Activated CD8-positive, alpha-beta memory T cell treated with anti-CD3 and anti-CD28 coated beads, Interleukin-2, amount 10 ng/mL, durations not matched to agents 7 days and 5 days (primary cell): ENCODE measurements at regions not wholly inside any gene's neighbourhood (a gene's known extent, or its start where the extent isn't known, plus 50 kb on each side); places are given as distances from the start of the nearest gene placed in this dataset.

Source experiments
- ATAC-seq: fragments of 150-1000 bp; cut with Tn5 transposase; one replicate; pipeline ENCODE4 v1.10.0; 2021; ENCODE audit warnings: moderate library complexity
- CTCF ChIA-PET: fragments of 350-600 bp; sonication (Branson Sonifier 250); formaldehyde crosslinking; loops from one replicate; lab custom pipeline; 2021; ENCODE audit warnings: antibody characterized with exemption; lab: Charles Lee
- DNase-seq: peaks from one replicate; pipeline ENCODE4 v3.0.0-alpha.2; 2020
- H3K27ac Mint-ChIP-seq: one replicate; pipeline ENCODE4 v1.8.0; 2021; ENCODE audit warnings: mild to moderate bottlenecking, mixed read lengths
- H3K27me3 Mint-ChIP-seq: one replicate; pipeline ENCODE4 v1.8.0; 2021; ENCODE audit warnings: mixed read lengths
- H3K36me3 Mint-ChIP-seq: one replicate; pipeline ENCODE4 v1.8.0; 2021; ENCODE audit warnings: mild to moderate bottlenecking, mixed read lengths
- H3K4me1 Mint-ChIP-seq: one replicate; pipeline ENCODE4 v1.8.0; 2021; ENCODE audit warnings: mixed read lengths
- H3K4me3 Mint-ChIP-seq: one replicate; pipeline ENCODE4 v1.8.0; 2021; ENCODE audit warnings: mild to moderate bottlenecking, moderate library complexity, mixed read lengths
- H3K9me3 Mint-ChIP-seq: one replicate; pipeline ENCODE4 v1.8.0; 2022; ENCODE audit warnings: low read depth, mixed read lengths

DNA sequence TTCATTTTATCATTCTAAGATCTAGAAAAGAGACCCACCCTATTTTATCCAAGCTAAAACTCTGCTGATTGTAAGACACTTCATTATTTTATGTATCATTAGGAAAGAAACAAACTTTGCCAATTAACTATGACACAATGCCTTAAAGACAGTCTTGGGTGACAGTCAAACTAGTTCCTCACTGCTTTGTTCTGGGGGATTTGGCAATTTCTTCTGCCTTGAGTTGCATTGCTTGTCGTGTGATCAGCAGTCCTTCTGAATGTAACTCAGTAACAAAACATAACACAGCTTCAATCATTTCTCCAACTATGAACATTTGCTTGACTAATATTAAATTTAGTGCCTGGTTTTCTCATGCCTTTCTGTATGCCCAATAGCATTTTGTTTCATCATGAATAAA is 577.9 kb upstream of the DIPK2B start:
- Mint-ChIP-seq H3K27me3 (no peaks in the 10 kb centered on the region), H3K9me3 (no peaks in the 10 kb centered on the region), H3K4me1 (peaks cover 69% of the 10 kb centered on the region), H3K27ac (no peak overlapping the region), H3K4me3 (no peak overlapping the region), H3K36me3 (peaks cover 18% of the 10 kb centered on the region)
- CTCF ChIA-PET: no interaction called here
- ATAC-seq (no peak), DNase-seq (no peak)

DNA sequence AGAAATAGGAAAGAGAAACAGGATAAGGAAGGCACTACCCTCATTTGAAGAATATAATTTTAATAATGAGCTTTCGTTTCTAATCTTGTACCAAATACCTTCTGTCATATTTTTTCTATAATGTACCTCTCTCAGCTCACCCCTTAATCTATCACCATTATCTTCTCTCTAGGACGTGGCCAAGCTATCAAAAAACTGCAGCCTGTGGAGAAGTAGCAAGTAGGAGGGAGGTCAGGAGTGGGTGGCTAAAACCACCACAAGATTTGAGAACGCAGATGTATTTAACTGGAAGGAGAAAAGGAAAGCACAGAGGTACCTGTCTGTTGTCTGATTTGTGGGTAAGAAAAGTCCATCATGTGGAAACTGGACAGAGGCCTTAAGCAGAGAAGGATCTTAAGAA is 576.7 kb upstream of the DIPK2B start:
- Mint-ChIP-seq H3K9me3 (no peaks in the 10 kb centered on the region), H3K36me3 (peaks cover 19% of the 10 kb centered on the region), H3K27ac (peak overlapping the region; percentile 12), H3K27me3 (no peaks in the 10 kb centered on the region), H3K4me3 (no peak overlapping the region), H3K4me1 (peaks cover 72% of the 10 kb centered on the region)
- CTCF ChIA-PET: no interaction called here
- ATAC-seq (no peak), DNase-seq (no peak)

DNA sequence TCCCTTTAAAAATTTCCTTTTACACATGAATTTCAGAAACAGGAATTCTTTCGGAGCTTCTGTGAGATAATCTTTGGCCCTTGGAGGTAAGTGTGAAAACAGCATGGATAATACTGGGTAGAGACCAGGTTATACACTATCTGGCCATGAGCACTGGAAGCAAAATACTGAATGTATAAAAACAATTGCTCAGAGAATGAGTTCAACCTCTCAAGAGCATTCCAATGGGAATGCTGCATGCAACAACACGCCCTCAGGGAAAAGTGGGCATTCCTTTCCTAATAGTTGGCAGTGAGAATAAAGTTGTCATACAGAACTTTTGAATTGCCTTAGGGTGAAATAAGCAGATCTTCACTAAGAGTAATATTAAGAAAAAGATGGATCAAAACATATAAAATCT is 574.8 kb upstream of the DIPK2B start:
- DNase-seq: no peak
- Mint-ChIP-seq H3K36me3 (peaks cover 19% of the 10 kb centered on the region), H3K9me3 (no peaks in the 10 kb centered on the region), H3K27me3 (no peaks in the 10 kb centered on the region), H3K4me3 (no peak overlapping the region), H3K27ac (no peak overlapping the region), H3K4me1 (peaks cover 79% of the 10 kb centered on the region)
- CTCF ChIA-PET: interaction anchor here (1.4 kb wide), 1 partner anchor 8 kb away, joined by 4 read pairs; no protein-coding TSS in a partner anchor
- no peak for ATAC-seq

DNA sequence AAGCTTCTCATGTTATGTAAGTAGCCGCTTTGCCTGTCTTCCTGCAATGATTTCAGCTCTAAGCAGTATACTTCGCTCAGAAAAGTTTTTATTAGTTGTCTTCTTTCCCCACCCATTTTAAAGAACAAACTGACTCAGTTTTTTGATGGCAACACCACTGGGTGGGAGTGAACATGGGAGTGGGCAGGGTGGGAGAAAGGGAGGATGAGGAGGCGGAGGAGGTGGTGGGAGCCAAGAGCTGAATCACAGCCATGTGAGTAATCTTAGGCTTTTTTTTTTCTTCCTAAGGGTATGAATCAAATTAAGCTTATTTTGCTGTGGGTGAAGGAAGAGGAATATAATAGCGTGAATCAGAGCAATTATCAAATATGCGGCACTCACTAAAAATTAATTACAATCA is 574.3 kb upstream of the DIPK2B start:
- ATAC-seq (no peak), DNase-seq (no peak)
- Mint-ChIP-seq H3K9me3 (no peaks in the 10 kb centered on the region), H3K27ac (no peak overlapping the region), H3K27me3 (no peaks in the 10 kb centered on the region), H3K4me3 (no peak overlapping the region), H3K4me1 (peaks cover 77% of the 10 kb centered on the region), H3K36me3 (peaks cover 15% of the 10 kb centered on the region)
- CTCF ChIA-PET: interaction anchor here (1.4 kb wide), 1 partner anchor 9 kb away, joined by 4 read pairs; no protein-coding TSS in a partner anchor

DNA sequence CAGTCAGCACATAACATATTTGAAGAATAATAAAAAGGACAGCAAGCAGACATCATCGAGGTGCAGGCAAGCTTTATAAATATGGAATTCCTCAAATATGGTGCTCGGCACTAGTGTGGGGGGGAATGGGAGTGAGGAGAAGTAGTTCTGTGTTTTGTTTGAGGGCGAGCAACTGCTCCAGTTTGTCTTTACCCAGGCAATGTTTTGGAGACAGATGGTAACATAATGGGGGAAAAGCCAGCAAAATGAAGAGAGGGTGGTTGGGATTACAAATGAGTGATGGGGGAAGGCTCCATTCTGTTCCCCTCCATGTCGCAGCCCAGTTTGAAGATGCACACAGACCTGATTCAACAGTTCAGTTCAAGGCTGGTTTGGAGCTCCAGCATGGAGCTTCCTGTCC is 572.9 kb upstream of the DIPK2B start:
- Mint-ChIP-seq H3K4me3 (no peak overlapping the region), H3K4me1 (peaks cover 63% of the 10 kb centered on the region), H3K36me3 (peaks cover 16% of the 10 kb centered on the region), H3K27ac (peak overlapping the region; percentile 69), H3K9me3 (no peaks in the 10 kb centered on the region), H3K27me3 (no peaks in the 10 kb centered on the region)
- DNase-seq (no peak), ATAC-seq (no peak)
- CTCF ChIA-PET: interaction anchor here (0.9 to 1.4 kb wide), 2 partner anchors 35 to 71 kb away, joined by 3 read pairs; no protein-coding TSS in a partner anchor

DNA sequence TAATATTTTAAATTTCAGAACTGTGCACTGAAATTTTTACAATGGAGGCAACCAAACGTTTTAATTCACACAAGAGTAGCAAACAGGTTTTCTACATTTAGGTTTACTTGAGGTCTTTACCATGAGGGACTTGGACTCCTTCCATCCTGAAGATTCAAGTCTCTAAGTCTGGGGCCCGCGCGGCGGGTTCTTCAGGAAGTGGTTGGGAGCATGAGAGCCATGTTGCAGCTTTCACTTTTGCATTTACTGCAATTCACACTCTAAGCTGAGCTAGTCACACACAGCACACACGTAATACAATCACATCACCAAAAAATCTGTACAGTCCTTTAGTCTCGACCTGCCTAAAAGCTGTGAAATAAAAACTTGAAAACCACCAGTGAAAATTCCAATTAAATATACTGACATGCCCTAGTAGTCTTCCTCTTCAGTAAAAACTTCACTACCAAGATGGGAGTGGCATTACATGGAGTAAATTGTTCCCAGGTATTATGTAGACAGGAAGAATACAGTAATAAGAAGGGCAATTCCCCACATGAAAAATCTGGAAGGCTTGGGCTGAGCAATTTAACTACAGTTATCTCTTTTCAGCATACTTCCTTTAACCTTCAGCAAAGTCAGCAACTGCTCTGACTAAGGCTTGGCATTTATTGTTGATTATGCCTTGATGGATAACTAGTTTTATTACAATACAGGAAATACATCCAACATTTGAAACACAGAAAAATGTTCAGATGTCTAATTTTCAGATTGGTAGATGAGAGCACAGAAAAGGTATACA is 571.1 kb upstream of the DIPK2B start:
- DNase-seq (peak; percentile 79), ATAC-seq (peak; percentile 72)
- peaks cover 21% of the 10 kb centered on the region for H3K36me3 Mint-ChIP-seq
- CTCF ChIA-PET: interaction anchor here (1.1 kb wide), 1 partner anchor 27 kb away, joined by 3 read pairs; no protein-coding TSS in a partner anchor
- no peaks in the 10 kb centered on the region for H3K9me3 Mint-ChIP-seq
- no peaks in the 10 kb centered on the region for H3K27me3 Mint-ChIP-seq
- peaks cover 51% of the 10 kb centered on the region for H3K4me1 Mint-ChIP-seq
- H3K4me3 Mint-ChIP-seq: peak overlapping the region; percentile 88
- H3K27ac Mint-ChIP-seq: peak overlapping the region; percentile 94

DNA sequence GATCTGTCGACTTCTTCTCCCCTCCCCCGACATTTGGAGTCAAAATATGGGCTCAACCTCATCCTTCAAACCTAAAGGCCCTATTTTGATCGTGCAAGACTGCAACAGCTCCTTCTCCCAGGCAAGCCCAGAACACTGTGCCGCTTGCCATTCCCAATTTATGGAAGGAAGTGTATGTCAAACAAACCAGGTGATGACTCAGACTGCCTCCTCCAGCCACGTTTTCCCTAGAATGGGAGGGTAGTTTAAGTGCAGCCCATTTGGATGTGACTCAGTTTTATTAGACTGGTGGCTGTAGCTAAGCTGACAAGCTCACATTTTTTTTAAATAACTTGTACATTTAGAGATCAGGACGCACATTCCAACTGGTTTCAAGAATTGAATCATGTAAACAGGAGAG is 570.4 kb upstream of the DIPK2B start:
- DNase-seq (no peak), ATAC-seq (no peak)
- H3K9me3 Mint-ChIP-seq: no peaks in the 10 kb centered on the region
- peak overlapping the region; percentile 94 for H3K27ac Mint-ChIP-seq
- CTCF ChIA-PET: interaction anchor here (1.1 to 3.0 kb wide), 4 partner anchors 12 to 30 kb away, joined by 3 to 17 read pairs (median 4); no protein-coding TSS in a partner anchor
- peaks cover 47% of the 10 kb centered on the region for H3K4me1 Mint-ChIP-seq
- no peaks in the 10 kb centered on the region for H3K27me3 Mint-ChIP-seq
- peaks cover 21% of the 10 kb centered on the region for H3K36me3 Mint-ChIP-seq
- peak overlapping the region; percentile 88 for H3K4me3 Mint-ChIP-seq

DNA sequence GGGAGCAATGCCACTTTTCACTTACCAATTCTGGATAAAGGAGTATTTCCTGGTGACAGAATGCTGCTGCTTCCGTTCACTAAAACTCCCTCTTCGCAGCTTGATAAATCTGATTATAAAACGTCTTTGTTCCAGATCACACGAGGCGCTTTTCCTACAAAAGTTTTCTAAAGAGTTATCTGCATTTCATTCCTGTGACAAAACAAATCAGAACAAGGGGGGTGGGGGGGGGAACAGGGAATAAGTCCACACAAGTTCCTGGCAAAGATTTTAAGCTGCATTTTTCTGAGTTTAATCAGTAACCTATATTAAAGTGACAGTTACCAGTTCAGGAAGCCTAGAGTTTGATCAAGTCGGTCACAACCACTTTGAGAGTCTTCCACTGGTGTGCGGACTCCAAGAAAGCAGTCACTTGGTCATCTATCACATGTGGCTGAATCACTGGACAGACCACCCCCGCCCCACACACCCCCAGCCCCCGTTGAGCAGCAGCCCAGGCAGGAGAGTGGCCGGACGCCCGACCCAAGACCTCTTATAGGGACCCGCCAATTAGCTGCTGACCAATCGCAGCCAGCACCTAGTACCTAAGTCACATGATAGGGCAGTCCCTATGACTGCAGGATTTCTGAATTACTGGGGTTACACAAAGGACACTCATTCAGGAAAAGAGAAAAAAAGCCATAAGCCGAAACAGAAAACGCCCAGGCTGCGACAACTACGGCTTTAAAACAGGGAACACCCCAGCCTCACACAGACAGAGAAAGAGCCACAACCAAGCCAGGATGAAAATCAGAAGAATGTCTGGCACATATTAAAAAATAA is 569.3 kb upstream of the DIPK2B start:
- Mint-ChIP-seq H3K36me3 (peaks cover 24% of the 10 kb centered on the region), H3K4me3 (peak overlapping the region; percentile 88), H3K27me3 (no peaks in the 10 kb centered on the region), H3K4me1 (peaks cover 49% of the 10 kb centered on the region), H3K9me3 (no peaks in the 10 kb centered on the region), H3K27ac (peak overlapping the region; percentile 94)
- peak; percentile 76 for DNase-seq
- ATAC-seq: peak; percentile 77
- CTCF ChIA-PET: interaction anchor here (1.4 to 3.0 kb wide), 6 partner anchors 11 to 81 kb away, joined by 3 to 17 read pairs (median 4); no protein-coding TSS in a partner anchor

DNA sequence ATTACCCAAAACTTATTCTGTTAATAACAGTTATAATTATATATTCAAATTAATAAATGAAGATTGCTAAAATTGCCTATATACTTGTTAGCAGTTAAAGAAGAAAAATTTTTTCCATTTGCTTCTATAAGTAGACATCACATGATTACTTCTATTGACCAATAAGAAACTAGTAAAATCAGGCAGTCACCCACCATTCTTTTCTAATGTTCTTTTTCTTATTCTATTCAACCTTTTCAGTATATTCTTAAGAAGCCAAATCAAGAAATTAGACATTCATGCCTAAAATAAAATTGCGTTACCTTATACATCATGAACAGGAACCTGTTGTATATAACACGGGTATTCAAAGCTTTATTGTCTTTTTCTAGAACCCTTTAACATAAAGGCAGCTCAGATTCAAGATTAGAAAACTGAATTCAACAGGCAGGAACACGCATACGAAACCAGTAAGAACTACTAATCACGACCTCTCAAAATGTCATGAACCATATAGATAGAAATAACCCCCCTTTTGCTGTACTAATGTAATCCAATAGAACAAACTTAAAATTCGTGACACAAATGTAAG is 568.1 kb upstream of the DIPK2B start:
- Mint-ChIP-seq H3K4me3 (peak overlapping the region; percentile 88), H3K36me3 (peaks cover 24% of the 10 kb centered on the region), H3K9me3 (no peaks in the 10 kb centered on the region), H3K4me1 (peaks cover 41% of the 10 kb centered on the region), H3K27ac (peak overlapping the region; percentile 94), H3K27me3 (no peaks in the 10 kb centered on the region)
- CTCF ChIA-PET: interaction anchor here (1.5 to 3.0 kb wide), 3 partner anchors 10 to 38 kb away, joined by 3 to 17 read pairs (median 6); no protein-coding TSS in a partner anchor
- ATAC-seq (no peak), DNase-seq (no peak)

DNA sequence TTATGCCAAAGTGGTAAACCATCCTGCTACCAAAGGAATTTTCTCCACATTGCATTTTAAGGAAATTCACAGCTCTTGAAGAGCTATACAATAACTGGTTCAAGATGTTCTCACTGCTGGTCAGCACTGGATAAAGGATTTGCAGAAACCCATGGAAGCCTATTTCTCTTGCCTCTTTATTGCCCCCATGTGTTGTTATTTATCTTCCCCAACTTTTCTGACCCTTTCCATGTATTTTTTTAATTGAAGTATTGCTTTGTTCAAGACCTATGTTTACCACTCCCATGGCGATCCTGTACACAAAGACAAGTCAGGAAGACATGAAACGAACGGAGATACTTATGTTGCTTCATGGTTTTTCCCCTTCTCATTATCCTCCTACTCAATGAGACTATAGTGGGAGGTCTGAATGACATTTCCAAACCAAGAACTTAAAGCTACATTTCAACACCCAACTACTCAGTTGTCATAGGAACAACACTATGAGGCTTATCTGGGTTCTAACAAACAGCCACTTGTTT is 566.4 kb upstream of the DIPK2B start:
- CTCF ChIA-PET: interaction anchor here (1.3 kb wide), 1 partner anchor 41 kb away, joined by 5 read pairs; no protein-coding TSS in a partner anchor
- H3K4me1 Mint-ChIP-seq: peaks cover 44% of the 10 kb centered on the region
- DNase-seq: no peak
- no peak for ATAC-seq
- no peaks in the 10 kb centered on the region for H3K9me3 Mint-ChIP-seq
- H3K27ac Mint-ChIP-seq: peak overlapping the region; percentile 90
- H3K4me3 Mint-ChIP-seq: peak overlapping the region; percentile 88
- H3K36me3 Mint-ChIP-seq: peaks cover 34% of the 10 kb centered on the region
- no peaks in the 10 kb centered on the region for H3K27me3 Mint-ChIP-seq

DNA sequence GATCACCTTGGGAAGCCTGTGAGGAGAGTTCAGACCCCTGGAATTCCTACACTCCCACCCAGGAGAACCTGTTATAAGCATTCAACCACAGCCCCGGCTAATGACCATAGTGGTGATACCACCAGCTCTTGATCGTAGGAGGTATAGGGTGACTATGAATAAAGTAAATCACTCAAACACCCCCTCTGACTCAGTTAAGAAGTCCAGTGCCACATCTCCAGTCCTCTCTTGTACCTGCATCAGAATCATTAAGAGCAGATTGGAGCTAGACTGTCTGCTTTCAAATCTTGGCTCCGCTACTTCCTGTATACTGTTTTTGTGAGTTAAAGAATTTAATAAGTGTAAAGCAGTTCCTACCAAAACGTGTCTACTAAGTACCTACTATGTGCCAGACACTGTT is 565.1 kb upstream of the DIPK2B start:
- H3K27ac Mint-ChIP-seq: peak overlapping the region; percentile 76
- CTCF ChIA-PET: interaction anchor here (1.3 kb wide), 1 partner anchor 36 kb away, joined by 4 read pairs; no protein-coding TSS in a partner anchor
- H3K36me3 Mint-ChIP-seq: peaks cover 45% of the 10 kb centered on the region
- DNase-seq (no peak), ATAC-seq (peak; percentile 31)
- H3K4me1 Mint-ChIP-seq: peaks cover 42% of the 10 kb centered on the region
- H3K9me3 Mint-ChIP-seq: no peaks in the 10 kb centered on the region
- no peaks in the 10 kb centered on the region for H3K27me3 Mint-ChIP-seq
- peak overlapping the region; percentile 88 for H3K4me3 Mint-ChIP-seq

DNA sequence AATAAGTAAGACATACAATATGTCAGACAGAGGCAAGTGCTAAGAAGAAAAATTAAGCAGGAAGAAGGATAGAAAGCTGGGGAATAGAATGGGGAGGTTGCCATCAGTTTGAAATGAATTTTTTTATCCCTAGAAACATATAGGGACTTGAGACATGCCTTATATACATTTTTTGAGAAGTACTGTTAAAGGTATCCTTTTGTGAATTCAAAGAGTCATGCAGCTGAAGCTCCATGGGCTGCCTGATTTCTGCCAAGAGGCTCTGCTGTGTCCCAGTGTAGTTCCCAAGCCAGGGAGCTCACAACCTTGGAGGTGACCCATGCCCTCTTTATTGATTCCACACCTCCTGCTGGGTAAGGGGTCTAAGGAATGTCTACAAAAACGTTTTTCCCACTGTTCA is 564.6 kb upstream of the DIPK2B start:
- Mint-ChIP-seq H3K27ac (peak overlapping the region; percentile 76), H3K27me3 (no peaks in the 10 kb centered on the region), H3K36me3 (peaks cover 50% of the 10 kb centered on the region), H3K4me1 (peaks cover 45% of the 10 kb centered on the region), H3K4me3 (peak overlapping the region; percentile 88), H3K9me3 (no peaks in the 10 kb centered on the region)
- DNase-seq (no peak), ATAC-seq (no peak)
- CTCF ChIA-PET: interaction anchor here (1.3 kb wide), 1 partner anchor 37 kb away, joined by 4 read pairs; no protein-coding TSS in a partner anchor
